Breast epithelium (tissue), 4 donors: ENCODE measurements at regions not wholly inside any gene's neighbourhood (a gene's known extent, or its start where the extent isn't known, plus 50 kb on each side); places are given as distances from the start of the nearest gene placed in this dataset.

ENCODE experiments used
- DNase-seq, 2 donors: peaks; one replicate each; pipeline ENCODE4 v3.0.0-alpha.2; 2019; ENCODE audit warnings: low spot score in 2 of 2
- H3K27ac ChIP-seq, 2 donors: fragments of 200-600 bp; sonication (generic) in 1 of 2; one replicate each; pipeline ENCODE4 v1.5.1; 2016 to 2019; ENCODE audit warnings: mild to moderate bottlenecking in 1 of 2
- H3K27me3 ChIP-seq, 2 donors: fragments of 200-600 bp; sonication (generic) in 1 of 2; one replicate each; pipeline versions ENCODE4 v1.5.1 to v1.6.0; 2017 to 2019; ENCODE audit warnings: control low read depth in 1 of 2, mild to moderate bottlenecking in 1 of 2
- H3K36me3 ChIP-seq: fragments of 200-600 bp; one replicate; pipeline ENCODE4 v1.5.1; 2019
- H3K4me1 ChIP-seq, 2 donors: fragments of 200-600 bp; sonication (generic); one replicate each; pipeline ENCODE4 v1.5.1; 2016 to 2019; ENCODE audit warnings: control low read depth in 1 of 2
- H3K4me3 ChIP-seq, 3 donors: fragments of 200-600 bp; sonication (generic); 1 replicate in 2 of 3; 2 replicates in 1 of 3; pipeline ENCODE4 v1.5.1; 2016 to 2019; ENCODE audit warnings: mild to moderate bottlenecking in 3 of 3, moderate library complexity in 2 of 3
- H3K9me3 ChIP-seq, 2 donors: fragments of 200-600 bp; sonication (generic) in 1 of 2; one replicate each; pipeline ENCODE4 v1.5.1; 2016 to 2019; ENCODE audit warnings: control low read depth in 1 of 2
- POLR2A ChIP-seq: fragments of 450-650 bp; IDR thresholded peaks from one replicate; pipeline ENCODE4 v1.6.1; 2016; ENCODE audit warnings: antibody characterized with exemption, mild to moderate bottlenecking, moderate library complexity
- POLR2AphosphoS5 ChIP-seq, 3 donors: sonication (generic); formaldehyde crosslinking; IDR thresholded peaks; one replicate each; pipeline ENCODE4 v1.6.1; 2017; ENCODE audit warnings: antibody characterized with exemption in 3 of 3
- intact Hi-C: fragments of 100-400 bp; cut with DNase I; formaldehyde crosslinking; loops from one replicate; pipeline ENCODE4 v1.15.1; 2023; ENCODE audit warnings: low total_unique reads
- TF ChIP-seq, protein P1 (sequence below), 3 donors: fragments of 450-650 bp; IDR thresholded peaks; one replicate each; pipeline ENCODE4 v1.5.1; 2016 to 2017; ENCODE audit warnings: antibody characterized with exemption in 3 of 3, mild to moderate bottlenecking in 3 of 3, moderate library complexity in 3 of 3

- Histone ChIP-seq H3K27me3 (no peaks in the 10 kb centered on the region), H3K9me3 (no peaks in the 10 kb centered on the region), H3K27ac (no peak overlapping the region), H3K4me3 (no peak overlapping the region), H3K36me3 (no peaks in the 10 kb centered on the region), H3K4me1 (no peaks in the 10 kb centered on the region)
- intact Hi-C loops, result no loop called here
- no peak for DNase-seq
- TF ChIP-seq POLR2AphosphoS5 (IDR thresholded peaks at IDR 0.05), result no peak
These were observed 330.1 kb downstream of the CDH11 start for GRCh38 chr16:64791756-64792155.

- TF ChIP-seq, protein P1, sequence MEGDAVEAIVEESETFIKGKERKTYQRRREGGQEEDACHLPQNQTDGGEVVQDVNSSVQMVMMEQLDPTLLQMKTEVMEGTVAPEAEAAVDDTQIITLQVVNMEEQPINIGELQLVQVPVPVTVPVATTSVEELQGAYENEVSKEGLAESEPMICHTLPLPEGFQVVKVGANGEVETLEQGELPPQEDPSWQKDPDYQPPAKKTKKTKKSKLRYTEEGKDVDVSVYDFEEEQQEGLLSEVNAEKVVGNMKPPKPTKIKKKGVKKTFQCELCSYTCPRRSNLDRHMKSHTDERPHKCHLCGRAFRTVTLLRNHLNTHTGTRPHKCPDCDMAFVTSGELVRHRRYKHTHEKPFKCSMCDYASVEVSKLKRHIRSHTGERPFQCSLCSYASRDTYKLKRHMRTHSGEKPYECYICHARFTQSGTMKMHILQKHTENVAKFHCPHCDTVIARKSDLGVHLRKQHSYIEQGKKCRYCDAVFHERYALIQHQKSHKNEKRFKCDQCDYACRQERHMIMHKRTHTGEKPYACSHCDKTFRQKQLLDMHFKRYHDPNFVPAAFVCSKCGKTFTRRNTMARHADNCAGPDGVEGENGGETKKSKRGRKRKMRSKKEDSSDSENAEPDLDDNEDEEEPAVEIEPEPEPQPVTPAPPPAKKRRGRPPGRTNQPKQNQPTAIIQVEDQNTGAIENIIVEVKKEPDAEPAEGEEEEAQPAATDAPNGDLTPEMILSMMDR (IDR thresholded peaks at IDR 0.05), result no peak
- TF ChIP-seq POLR2A, result no peak
- TF ChIP-seq POLR2AphosphoS5 (IDR thresholded peaks at IDR 0.05), result no peak
- H3K27ac ChIP-seq, result no peak overlapping the region
- H3K27me3 ChIP-seq, result no peaks in the 10 kb centered on the region
- H3K9me3 ChIP-seq, result no peaks in the 10 kb centered on the region
- DNase-seq, result no peak
- no peaks in the 10 kb centered on the region for H3K36me3 ChIP-seq
- no peaks in the 10 kb centered on the region for H3K4me1 ChIP-seq
- no peak overlapping the region for H3K4me3 ChIP-seq
- intact Hi-C loops, result no loop called here
These were observed 337.2 kb downstream of the CDH11 start for GRCh38 chr16:64784635-64785034.

DNA sequence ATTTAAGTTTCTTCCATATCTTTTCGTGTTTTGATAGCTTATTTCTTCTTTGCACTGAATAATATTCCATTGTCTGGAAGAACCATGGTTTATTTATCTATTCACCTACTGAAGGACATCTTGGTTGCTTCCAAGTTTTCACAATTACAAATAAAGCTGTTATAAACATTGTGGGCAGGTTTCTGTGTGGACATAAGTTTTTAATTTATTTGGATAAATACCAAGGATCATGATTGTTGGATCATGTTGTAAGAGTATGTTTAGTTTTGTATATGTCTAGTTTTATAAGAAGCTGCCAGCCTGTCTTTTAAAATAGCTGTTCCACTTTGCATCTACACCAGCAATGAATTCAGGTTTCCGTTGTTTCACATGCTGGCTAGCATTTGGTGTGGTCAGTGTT, 339.4 kb downstream of the CDH11 start:
- intact Hi-C loops, result no loop called here
- Histone ChIP-seq H3K27ac (no peak overlapping the region), H3K27me3 (no peaks in the 10 kb centered on the region), H3K4me1 (no peaks in the 10 kb centered on the region), H3K36me3 (no peaks in the 10 kb centered on the region), H3K4me3 (no peak overlapping the region), H3K9me3 (no peaks in the 10 kb centered on the region)
- TF ChIP-seq, protein P1 (IDR thresholded peaks at IDR 0.05), result no peak
- TF ChIP-seq POLR2A, result no peak
- TF ChIP-seq POLR2AphosphoS5 (IDR thresholded peaks at IDR 0.05), result no peak
- DNase-seq, result no peak

DNA sequence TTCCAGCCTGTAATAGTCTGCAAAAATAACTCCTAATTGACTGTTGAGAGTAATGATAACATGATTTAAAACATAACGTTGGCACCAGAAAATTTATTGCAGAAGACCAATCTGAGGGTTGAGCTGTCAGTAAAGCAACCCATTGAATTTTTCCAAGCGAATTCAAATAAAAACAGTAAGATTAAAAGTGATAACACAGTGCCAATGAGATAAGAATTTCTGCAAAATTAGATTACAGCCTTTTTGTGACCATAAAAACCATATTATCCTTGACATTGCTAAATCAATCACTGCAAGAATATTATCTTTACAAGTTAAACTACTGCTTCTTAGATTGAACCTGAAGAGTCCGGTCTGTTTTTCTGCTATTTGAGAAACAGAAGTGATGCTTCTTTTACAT, 341.4 kb downstream of the CDH11 start:
- H3K36me3 ChIP-seq, result no peaks in the 10 kb centered on the region
- no peak overlapping the region for H3K27ac ChIP-seq
- intact Hi-C loops, result no loop called here
- H3K27me3 ChIP-seq, result no peaks in the 10 kb centered on the region
- no peaks in the 10 kb centered on the region for H3K9me3 ChIP-seq
- TF ChIP-seq POLR2AphosphoS5 (IDR thresholded peaks at IDR 0.05) (no peak), POLR2A (no peak)
- TF ChIP-seq, protein P1 (IDR thresholded peaks at IDR 0.05), result no peak
- no peak for DNase-seq
- no peak overlapping the region for H3K4me3 ChIP-seq
- no peaks in the 10 kb centered on the region for H3K4me1 ChIP-seq

DNA sequence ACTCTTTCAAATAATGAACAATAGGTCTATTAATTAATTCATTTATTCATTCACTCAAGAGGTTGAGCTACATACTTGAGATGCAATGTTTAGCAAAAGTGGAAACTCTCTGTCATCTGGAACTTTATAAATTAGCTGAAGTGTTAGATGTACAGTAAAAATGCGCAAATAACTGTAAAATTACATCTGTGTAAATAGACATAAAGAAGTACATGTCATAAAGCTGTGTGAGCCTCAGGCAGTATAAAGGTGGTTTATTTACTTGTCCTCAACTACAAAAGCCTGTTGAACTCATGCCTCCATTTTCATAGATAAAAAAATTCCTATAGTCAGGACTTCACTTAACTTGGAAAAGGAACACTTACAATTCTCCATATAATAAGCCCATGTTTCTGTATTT, 343.1 kb downstream of the CDH11 start:
- H3K4me1 ChIP-seq, result no peaks in the 10 kb centered on the region

More for the DNA sequence above, 343.1 kb downstream of the CDH11 start:
- Histone ChIP-seq H3K4me3 (no peak overlapping the region), H3K27ac (no peak overlapping the region), H3K27me3 (no peaks in the 10 kb centered on the region), H3K9me3 (no peaks in the 10 kb centered on the region), H3K36me3 (no peaks in the 10 kb centered on the region)
- intact Hi-C loops, result no loop called here
- no peak for DNase-seq
- TF ChIP-seq, protein P1 (IDR thresholded peaks at IDR 0.05), result no peak
- TF ChIP-seq POLR2AphosphoS5 (IDR thresholded peaks at IDR 0.05) (no peak), POLR2A (no peak)
